ENCODE measurements at regions not wholly inside any gene's neighbourhood (a gene's known extent, or its start where the extent isn't known, plus 50 kb on each side); places are given as distances from the start of the nearest gene placed in this dataset.

DNA sequence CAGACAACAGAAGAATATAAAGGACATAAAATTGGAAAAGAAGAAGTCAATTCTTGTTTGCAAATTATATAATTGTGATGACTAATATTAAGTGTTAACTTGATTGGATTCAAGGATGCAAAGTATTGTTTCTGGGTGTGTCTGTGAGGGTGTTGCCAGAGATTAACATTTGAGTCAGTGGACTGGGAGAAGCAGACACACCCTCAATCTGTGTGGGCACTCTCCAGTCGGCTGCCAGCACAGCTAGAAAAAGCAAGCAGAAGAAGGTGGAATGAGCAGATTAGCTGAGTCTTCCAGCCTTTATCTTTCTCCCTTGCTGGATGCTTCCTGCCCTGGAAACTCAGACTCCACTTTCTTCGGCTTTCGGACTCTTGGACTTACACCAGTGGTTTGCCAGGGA is 51.7 kb downstream of the UBE2NL start:
- no peak overlapping the region for H3K9ac ChIP-seq (ENCODE audit: low read length)
- H3K9me2 ChIP-seq (ENCODE audit: insufficient read depth): no peaks in the 10 kb centered on the region
- POLR2A ChIA-PET: no interaction called here
- H3K4me2 ChIP-seq (ENCODE audit: low read length): no peak overlapping the region
- H3K27ac ChIP-seq (ENCODE audit: low read depth, low read length): no peak overlapping the region
- TF ChIP-seq SRF (IDR thresholded peaks at IDR 0.05; ENCODE audit: low read depth) (no peak), ZBTB33 (IDR thresholded peaks at IDR 0.05; ENCODE audit: extremely low read depth, insufficient replicate concordance, low read length) (no peak), CEBPB (IDR thresholded peaks at IDR 0.05; ENCODE audit: low read depth) (no peak), EGR1 (IDR thresholded peaks at IDR 0.05; ENCODE audit: low read depth) (no peak), EZH2 (IDR thresholded peaks at IDR 0.05) (no peak), SIN3A (IDR thresholded peaks at IDR 0.05; ENCODE audit: low read depth) (no peak), RAD21 (IDR thresholded peaks at IDR 0.05; ENCODE audit: low read depth) (no peak), ELF1 (IDR thresholded peaks at IDR 0.05; ENCODE audit: borderline replicate concordance, low read depth) (no peak), POLR2A (IDR thresholded peaks at IDR 0.05; ENCODE audit: borderline replicate concordance, extremely low read depth, insufficient read depth, insufficient read length) (no peak), ZFX (IDR thresholded peaks at IDR 0.05) (no peak), FOSL1 (IDR thresholded peaks at IDR 0.05; ENCODE audit: low read depth) (no peak)
- TF ChIP-seq, protein P1, sequence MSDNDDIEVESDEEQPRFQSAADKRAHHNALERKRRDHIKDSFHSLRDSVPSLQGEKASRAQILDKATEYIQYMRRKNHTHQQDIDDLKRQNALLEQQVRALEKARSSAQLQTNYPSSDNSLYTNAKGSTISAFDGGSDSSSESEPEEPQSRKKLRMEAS (IDR thresholded peaks at IDR 0.05): no peak
- TF ChIP-seq, protein P2, sequence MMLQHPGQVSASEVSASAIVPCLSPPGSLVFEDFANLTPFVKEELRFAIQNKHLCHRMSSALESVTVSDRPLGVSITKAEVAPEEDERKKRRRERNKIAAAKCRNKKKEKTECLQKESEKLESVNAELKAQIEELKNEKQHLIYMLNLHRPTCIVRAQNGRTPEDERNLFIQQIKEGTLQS (IDR thresholded peaks at IDR 0.05): no peak
- TF ChIP-seq, protein P3, sequence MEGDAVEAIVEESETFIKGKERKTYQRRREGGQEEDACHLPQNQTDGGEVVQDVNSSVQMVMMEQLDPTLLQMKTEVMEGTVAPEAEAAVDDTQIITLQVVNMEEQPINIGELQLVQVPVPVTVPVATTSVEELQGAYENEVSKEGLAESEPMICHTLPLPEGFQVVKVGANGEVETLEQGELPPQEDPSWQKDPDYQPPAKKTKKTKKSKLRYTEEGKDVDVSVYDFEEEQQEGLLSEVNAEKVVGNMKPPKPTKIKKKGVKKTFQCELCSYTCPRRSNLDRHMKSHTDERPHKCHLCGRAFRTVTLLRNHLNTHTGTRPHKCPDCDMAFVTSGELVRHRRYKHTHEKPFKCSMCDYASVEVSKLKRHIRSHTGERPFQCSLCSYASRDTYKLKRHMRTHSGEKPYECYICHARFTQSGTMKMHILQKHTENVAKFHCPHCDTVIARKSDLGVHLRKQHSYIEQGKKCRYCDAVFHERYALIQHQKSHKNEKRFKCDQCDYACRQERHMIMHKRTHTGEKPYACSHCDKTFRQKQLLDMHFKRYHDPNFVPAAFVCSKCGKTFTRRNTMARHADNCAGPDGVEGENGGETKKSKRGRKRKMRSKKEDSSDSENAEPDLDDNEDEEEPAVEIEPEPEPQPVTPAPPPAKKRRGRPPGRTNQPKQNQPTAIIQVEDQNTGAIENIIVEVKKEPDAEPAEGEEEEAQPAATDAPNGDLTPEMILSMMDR (IDR thresholded peaks at IDR 0.05 in 2 of 3, conservative IDR thresholded peaks at IDR 0.05 in 1 of 3; ENCODE audit: borderline replicate concordance in 1 of 3, insufficient read depth in 1 of 3, low read depth in 2 of 3, low read length in 2 of 3): no peak
- CTCF ChIA-PET: no interaction called here
- ATAC-seq: no peak
- H3K36me3 ChIP-seq (ENCODE audit: control insufficient read depth in 1 of 2, insufficient read depth in 2 of 2, low read length in 2 of 2): no peaks in the 10 kb centered on the region
- no TSS peak for BruUV-seq (replicated peaks)
- H3K79me2 ChIP-seq (ENCODE audit: insufficient read depth, low read length): no peaks in the 10 kb centered on the region
- no peaks in the 10 kb centered on the region for H3K27me3 ChIP-seq (ENCODE audit: insufficient read depth, low read length)
- no peak for DNase-seq (ENCODE audit: low read depth, low spot score)
- no peak overlapping the region for H3K4me3 ChIP-seq (replicated peaks in 1 of 2; ENCODE audit: low read depth in 1 of 2, low read length in 2 of 2)
- no peaks in the 10 kb centered on the region for H3K4me1 ChIP-seq (ENCODE audit: control insufficient read depth in 1 of 2, insufficient read depth in 2 of 2, low read length in 2 of 2)
- H3K9me3 ChIP-seq (ENCODE audit: control insufficient read depth in 1 of 2, insufficient read depth in 1 of 2, low read depth in 1 of 2, low read length in 2 of 2): no peaks in the 10 kb centered on the region; a peak in 1 of 4 replicates
- H4K20me1 ChIP-seq (ENCODE audit: insufficient read depth): no peaks in the 10 kb centered on the region
- intact Hi-C loops (cut with micrococcal nuclease): no loop called here
- RAD21 ChIA-PET (ENCODE audit: low non-redundant PET in 1 of 2, low total read pairs in 2 of 2, uncharacterized antibody in 2 of 2, unreplicated experiment in 2 of 2): no interaction called here
- H2AFZ ChIP-seq (ENCODE audit: low read depth, low read length, poor library complexity, severe bottlenecking): no peak overlapping the region
